Upper lobe of left lung (tissue), 4 donors: ENCODE measurements at regions not wholly inside any gene's neighbourhood (a gene's known extent, or its start where the extent isn't known, plus 50 kb on each side); places are given as distances from the start of the nearest gene placed in this dataset.

ENCODE experiments used
- EP300 ChIP-seq, 4 donors: sonication (generic); formaldehyde crosslinking; IDR thresholded peaks; one replicate each; pipeline ENCODE4 v1.5.1; 2017; ENCODE audit warnings: antibody characterized with exemption in 4 of 4, control low read depth in 2 of 4
- POLR2A ChIP-seq, 4 donors: fragments of 450-650 bp; IDR thresholded peaks; one replicate each; pipeline ENCODE4 v1.5.1; 2016 to 2017; ENCODE audit warnings: antibody characterized with exemption in 4 of 4, mild to moderate bottlenecking in 2 of 4

DNA sequence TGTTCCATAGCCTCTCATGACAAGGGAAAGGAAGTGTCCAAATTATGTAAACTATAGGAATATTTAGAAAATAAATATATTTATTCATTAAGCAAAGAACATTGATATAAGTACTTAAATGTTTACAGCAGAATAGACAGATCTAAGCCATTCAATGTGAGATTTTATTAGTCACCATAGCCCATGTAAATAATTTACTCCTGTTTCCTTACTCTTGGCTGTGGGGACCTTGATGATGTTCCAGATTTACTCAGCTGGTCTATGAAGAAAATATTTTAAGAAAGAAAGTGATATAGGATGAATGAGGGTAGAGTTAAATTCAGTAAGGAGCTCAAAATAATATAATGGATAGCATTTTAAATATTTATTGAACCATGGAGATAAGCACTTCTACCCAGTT lies 442.6 kb upstream of the KLF6 start:
- TF ChIP-seq EP300 (IDR thresholded peaks at IDR 0.05) (no peak), POLR2A (IDR thresholded peaks at IDR 0.05) (no peak)
